ENCODE measurements at regions not wholly inside any gene's neighbourhood (a gene's known extent, or its start where the extent isn't known, plus 50 kb on each side); places are given as distances from the start of the nearest gene placed in this dataset.

DNA sequence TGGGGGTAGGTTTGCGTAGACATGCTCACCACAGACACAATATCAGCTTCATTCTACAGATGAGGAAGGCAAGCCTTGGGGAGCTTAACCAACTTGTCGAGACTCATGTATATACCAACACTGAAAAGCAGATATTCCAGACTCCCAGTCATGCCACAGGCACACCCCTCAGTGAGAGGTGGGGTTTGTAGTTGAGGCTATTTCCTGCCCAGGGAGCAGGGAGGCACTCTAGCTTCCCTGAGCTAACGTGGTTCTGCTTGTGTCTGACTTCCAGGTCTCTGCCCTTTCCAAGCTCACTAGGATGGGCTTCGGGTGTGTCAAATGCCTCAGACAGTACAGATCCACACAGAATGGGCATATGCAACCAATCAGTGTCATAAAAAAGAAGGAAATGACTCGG is 122.3 kb upstream of the RUNX1 start:
- WGBS, 2 donors = 77% methylated on average over 5 of the region's 5 CpGs
- TF ChIP-seq, protein P1, sequence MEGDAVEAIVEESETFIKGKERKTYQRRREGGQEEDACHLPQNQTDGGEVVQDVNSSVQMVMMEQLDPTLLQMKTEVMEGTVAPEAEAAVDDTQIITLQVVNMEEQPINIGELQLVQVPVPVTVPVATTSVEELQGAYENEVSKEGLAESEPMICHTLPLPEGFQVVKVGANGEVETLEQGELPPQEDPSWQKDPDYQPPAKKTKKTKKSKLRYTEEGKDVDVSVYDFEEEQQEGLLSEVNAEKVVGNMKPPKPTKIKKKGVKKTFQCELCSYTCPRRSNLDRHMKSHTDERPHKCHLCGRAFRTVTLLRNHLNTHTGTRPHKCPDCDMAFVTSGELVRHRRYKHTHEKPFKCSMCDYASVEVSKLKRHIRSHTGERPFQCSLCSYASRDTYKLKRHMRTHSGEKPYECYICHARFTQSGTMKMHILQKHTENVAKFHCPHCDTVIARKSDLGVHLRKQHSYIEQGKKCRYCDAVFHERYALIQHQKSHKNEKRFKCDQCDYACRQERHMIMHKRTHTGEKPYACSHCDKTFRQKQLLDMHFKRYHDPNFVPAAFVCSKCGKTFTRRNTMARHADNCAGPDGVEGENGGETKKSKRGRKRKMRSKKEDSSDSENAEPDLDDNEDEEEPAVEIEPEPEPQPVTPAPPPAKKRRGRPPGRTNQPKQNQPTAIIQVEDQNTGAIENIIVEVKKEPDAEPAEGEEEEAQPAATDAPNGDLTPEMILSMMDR (IDR thresholded peaks at IDR 0.05) = no peak
- ATAC-seq = no peak
- Histone ChIP-seq H3K9me3 (peaks cover 0 to 3% (median 0%) of the 10 kb centered on the region in 11 donors), H3K27ac (no peak overlapping the region), H3K27me3 (peaks cover 0 to 4% (median 0%) of the 10 kb centered on the region in 7 donors), H3K36me3 (no peaks in the 10 kb centered on the region), H3K4me3 (no peak overlapping the region), H3K4me1 (peaks cover 0 to 7% (median 0%) of the 10 kb centered on the region in 9 donors)
- no peak for DNase-seq
- intact Hi-C loops (cut with DNase I) = loop anchor here in 1 of 10 donors (10.0 kb wide), 1 partner anchor 63 kb away; no protein-coding TSS in a partner anchor

DNA sequence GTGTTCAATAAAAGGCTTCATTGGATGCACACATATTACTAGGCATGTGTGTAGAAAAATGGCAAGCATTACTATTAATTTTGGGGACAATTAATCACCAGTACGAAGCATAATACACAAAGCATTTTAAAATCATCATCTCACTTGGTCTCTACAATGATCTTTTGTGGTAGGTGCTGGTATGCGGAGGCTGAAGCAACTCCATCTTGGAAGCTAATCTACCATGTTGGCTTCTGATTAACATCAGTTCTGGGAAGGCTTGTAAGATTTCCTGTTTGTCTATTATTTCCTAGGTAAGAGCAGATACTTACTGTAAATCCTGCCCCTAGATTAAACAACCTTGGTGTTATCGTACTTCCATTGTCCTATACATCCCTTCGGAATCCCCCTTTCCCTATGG is 121.7 kb upstream of the RUNX1 start:
- Histone ChIP-seq H3K9me3 (peaks cover 0 to 3% (median 0%) of the 10 kb centered on the region in 11 donors), H3K36me3 (no peaks in the 10 kb centered on the region), H3K4me3 (no peak overlapping the region), H3K4me1 (peaks cover 0 to 7% (median 0%) of the 10 kb centered on the region in 9 donors), H3K27me3 (peaks cover 0 to 4% (median 0%) of the 10 kb centered on the region in 7 donors), H3K27ac (no peak overlapping the region)
- intact Hi-C loops (cut with DNase I) = loop anchor here in 1 of 10 donors (10.0 kb wide), 1 partner anchor 64 kb away; no protein-coding TSS in a partner anchor
- TF ChIP-seq, protein P1 (IDR thresholded peaks at IDR 0.05) = no peak
- DNase-seq (no peak), ATAC-seq (no peak)
- 85% methylated on average over 4 of the region's 4 CpGs for WGBS, 2 donors

DNA sequence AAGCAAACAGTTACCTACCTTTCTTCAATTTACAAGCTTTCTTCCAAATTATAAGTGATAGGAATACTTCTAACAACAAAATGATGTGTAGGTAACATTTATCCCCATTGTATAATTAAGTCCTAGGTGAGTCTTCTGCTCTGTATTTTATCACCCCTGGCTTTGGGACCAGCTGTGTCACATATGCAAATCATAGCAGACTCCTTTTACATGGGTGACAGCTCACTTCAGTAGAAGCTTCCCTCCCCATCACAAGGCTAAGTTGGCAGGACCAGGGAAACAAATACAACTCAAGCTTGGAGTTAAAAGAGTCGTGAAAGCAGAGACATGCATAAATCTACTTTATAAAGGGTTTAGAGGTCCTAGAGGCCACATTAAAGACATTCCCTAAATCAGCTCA is 121.1 kb upstream of the RUNX1 start:
- ATAC-seq (no peak), DNase-seq (no peak)
- peaks cover 0 to 4% (median 0%) of the 10 kb centered on the region in 7 donors for H3K27me3 ChIP-seq
- H3K9me3 ChIP-seq = peaks cover 0 to 5% (median 0%) of the 10 kb centered on the region in 11 donors
- peaks cover 0 to 7% (median 0%) of the 10 kb centered on the region in 9 donors for H3K4me1 ChIP-seq
- H3K27ac ChIP-seq = no peak overlapping the region
- 76 to 78% methylated on average over 1 of the region's 1 CpG for WGBS, 2 donors
- H3K4me3 ChIP-seq = no peak overlapping the region
- H3K36me3 ChIP-seq = no peaks in the 10 kb centered on the region
- TF ChIP-seq, protein P1 (IDR thresholded peaks at IDR 0.05) = no peak
- intact Hi-C loops (cut with DNase I) = loop anchor here in 1 of 10 donors (10.0 kb wide), 1 partner anchor 65 kb away; no protein-coding TSS in a partner anchor

DNA sequence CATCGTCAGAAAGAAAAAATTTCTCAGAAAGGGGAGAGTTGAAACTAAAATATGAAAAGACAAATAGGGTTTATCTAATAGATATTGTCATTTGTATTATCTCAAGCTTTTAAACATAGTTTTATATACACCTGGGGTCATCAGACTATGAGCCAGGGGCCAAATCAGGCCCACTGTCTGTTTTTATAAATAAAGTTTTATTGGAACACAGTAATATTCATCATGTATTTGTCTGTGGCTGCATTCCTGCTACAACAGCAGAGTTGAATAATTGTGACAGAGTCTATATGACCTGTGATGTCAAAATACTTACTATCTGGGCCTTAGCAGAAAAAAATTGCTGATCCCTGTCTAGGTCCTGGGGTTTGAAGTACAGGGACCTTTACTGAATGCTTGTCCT is 120.5 kb upstream of the RUNX1 start:
- TF ChIP-seq, protein P1 (IDR thresholded peaks at IDR 0.05) = no peak
- Histone ChIP-seq H3K9me3 (peaks cover 0 to 6% (median 0%) of the 10 kb centered on the region in 11 donors), H3K36me3 (no peaks in the 10 kb centered on the region), H3K4me3 (no peak overlapping the region), H3K27ac (no peak overlapping the region), H3K4me1 (peaks cover 0 to 7% (median 0%) of the 10 kb centered on the region in 9 donors), H3K27me3 (peaks cover 0 to 6% (median 0%) of the 10 kb centered on the region in 7 donors)
- DNase-seq (no peak), ATAC-seq (no peak)
- intact Hi-C loops (cut with DNase I) = no loop called here
- WGBS, 2 donors = 71 to 81% methylated on average over 1 of the region's 1 CpG

All from heart right ventricle (tissue), 16 donors.